ENCODE measurements at regions not wholly inside any gene's neighbourhood (a gene's known extent, or its start where the extent isn't known, plus 50 kb on each side); places are given as distances from the start of the nearest gene placed in this dataset.

- TF ChIP-seq CTCF (IDR thresholded peaks at IDR 0.05) (no peak), POLR2A (IDR thresholded peaks at IDR 0.05) (no peak)
Observed at GRCh38 chr9:78118742-78119473, 87.3 kb upstream of the GNAQ start.
